ENCODE measurements at regions not wholly inside any gene's neighbourhood (a gene's known extent, or its start where the extent isn't known, plus 50 kb on each side); places are given as distances from the start of the nearest gene placed in this dataset.

- no peak for ATAC-seq
- intact Hi-C loops (cut with DNase I): loop anchor here (10.0 kb wide), 1 partner anchor 223 kb away; the partner anchor contains the start of gene ADAM17
- no peak for DNase-seq (ENCODE audit: missing footprints)
Measured at GRCh38 chr2:9778012-9778411, 65.3 kb upstream of the TAF1B start.

GRCh38 chr2:9778471-9779316 lies 64.6 kb upstream of the TAF1B start:
- intact Hi-C loops (cut with DNase I): loop anchor here (10.0 kb wide), 1 partner anchor 224 kb away; the partner anchor contains the start of gene ADAM17
- no peak for DNase-seq (ENCODE audit: missing footprints)
- ATAC-seq: no peak

GRCh38 chr2:9779596-9780264 lies 63.5 kb upstream of the TAF1B start:
- DNase-seq (ENCODE audit: missing footprints) (peak; percentile 9), ATAC-seq (no peak)
- intact Hi-C loops (cut with DNase I): loop anchor here (10.0 kb wide), 1 partner anchor 225 kb away; the partner anchor contains the start of gene ADAM17

- DNase-seq (ENCODE audit: missing footprints): no peak
- no peak for ATAC-seq
Measured at GRCh38 chr2:9780368-9781130, 62.7 kb upstream of the TAF1B start.

GRCh38 chr2:9781252-9781651 lies 62.0 kb upstream of the TAF1B start:
- DNase-seq (ENCODE audit: missing footprints) (no peak), ATAC-seq (no peak)
- intact Hi-C loops (cut with DNase I): no loop called here

More at GRCh38 chr2:9780368-9781130, 62.7 kb upstream of the TAF1B start:
- intact Hi-C loops (cut with DNase I): no loop called here

GRCh38 chr2:9782197-9782719 lies 61.0 kb upstream of the TAF1B start:
- no peak for ATAC-seq
- intact Hi-C loops (cut with DNase I): no loop called here
- DNase-seq (ENCODE audit: missing footprints): no peak

GRCh38 chr2:9789371-9789770 lies 53.9 kb upstream of the TAF1B start:
- DNase-seq (ENCODE audit: missing footprints) (no peak), ATAC-seq (no peak)
- intact Hi-C loops (cut with DNase I): no loop called here

- no peak for ATAC-seq
- intact Hi-C loops (cut with DNase I): no loop called here
- DNase-seq (ENCODE audit: missing footprints): peak; percentile 23
Measured at GRCh38 chr2:9790702-9791225, 52.5 kb upstream of the TAF1B start.

GRCh38 chr2:9791711-9792110 lies 51.6 kb upstream of the TAF1B start:
- DNase-seq (ENCODE audit: missing footprints) (no peak), ATAC-seq (peak; percentile 51)
- intact Hi-C loops (cut with DNase I): no loop called here

- DNase-seq (ENCODE audit: missing footprints): no peak
- ATAC-seq: no peak
- intact Hi-C loops (cut with DNase I): no loop called here
Measured at GRCh38 chr2:9793156-9793917, 49.9 kb upstream of the TAF1B start.

Measured in Right ventricle myocardium inferior (tissue), 1 donor.